A549 (cell line): ENCODE measurements at regions not wholly inside any gene's neighbourhood (a gene's known extent, or its start where the extent isn't known, plus 50 kb on each side); places are given as distances from the start of the nearest gene placed in this dataset.

Experiments used
- ATAC-seq, 2 experiments: fragments of 200-7000 bp in 1 of 2; fragments of >200 bp in 1 of 2; cut with Nextera tagmentation in 1 of 2; cut with Tn5 transposase in 1 of 2; 3 replicates each; pipeline versions ENCODE4 v1.8.0 to v1.9.1; 2018 to 2020; ENCODE audit warnings: mild to moderate bottlenecking in 1 of 2, moderate library complexity in 1 of 2
- CTCF ChIA-PET: fragments of 300-600 bp; sonication (Branson Sonifier 250); formaldehyde crosslinking; extraction: SDS; loops from one replicate; lab custom pipeline; 2021; ENCODE audit warnings: antibody characterized with exemption, inconsistent platforms; lab: Yijun Ruan, JAX
- POLR2A ChIA-PET: fragments of 350-600 bp; formaldehyde crosslinking; extraction: SDS; loops from one replicate; lab custom pipeline; 2021; ENCODE audit warnings: antibody characterized with exemption, inconsistent platforms; lab: Yijun Ruan, JAX
- DNase-seq, 2 experiments: peaks; one replicate each; pipeline versions ENCODE4 v3.0.0 to v3.0.0-alpha.2; 2011 to 2016; ENCODE audit warnings: low read depth in 1 of 2, low spot score in 1 of 2
- FAIRE-seq: peaks from 2 replicates; lab custom pipeline; 2011; peaks lifted over from hg19 to GRCh38; lab: Jason Lieb, UNC
- H3K27ac ChIP-seq, 2 experiments: fragments of >200 bp; sonication (Bioruptor Twin); formaldehyde crosslinking; 3 replicates each; pipeline ENCODE4 v1.5.1; 2016 to 2017
- H3K4me1 ChIP-seq: fragments of >200 bp; sonication (Bioruptor Twin); formaldehyde crosslinking; 3 replicates; pipeline ENCODE4 v1.6.1; 2016
- H3K4me2 ChIP-seq: fragments of >200 bp; sonication (Bioruptor Twin); formaldehyde crosslinking; 3 replicates; pipeline ENCODE4 v1.6.1; 2016
- H3K4me3 ChIP-seq: fragments of >200 bp; sonication (Bioruptor Twin); formaldehyde crosslinking; 3 replicates; pipeline ENCODE4 v1.5.1; 2016
- H3K9me3 ChIP-seq: fragments of >200 bp; sonication (Bioruptor Twin); formaldehyde crosslinking; 3 replicates; pipeline ENCODE4 v1.6.1; 2016
- BCL3 ChIP-seq: fragments of >200 bp; sonication (Bioruptor Twin); formaldehyde crosslinking; IDR thresholded peaks from 3 replicates; pipeline ENCODE4 v1.6.1; 2016
- BHLHE40 ChIP-seq: IDR thresholded peaks from 2 replicates; pipeline ENCODE4 v1.6.1; 2012; ENCODE audit warnings: low read depth, low read length, inconsistent platforms
- CBX2 ChIP-seq: fragments of 200-600 bp; sonication (generic); IDR thresholded peaks from 2 replicates; pipeline ENCODE4 v1.6.1; 2016; ENCODE audit warnings: low read depth, mild to moderate bottlenecking, borderline replicate concordance
- CEBPB ChIP-seq, 2 experiments: fragments of >200 bp in 1 of 2; sonication (Bioruptor Twin) in 1 of 2; formaldehyde crosslinking in 1 of 2; IDR thresholded peaks; 2 replicates each; pipeline ENCODE4 v1.6.1; 2012 to 2016
- CHD2 ChIP-seq: fragments of 150-350 bp; IDR thresholded peaks from 2 replicates; pipeline ENCODE4 v1.6.1; 2014; ENCODE audit warnings: low read length; ENCODE audit not compliant: partially characterized antibody
- CHD4 ChIP-seq: fragments of 200-600 bp; sonication (generic); IDR thresholded peaks from 2 replicates; pipeline ENCODE4 v1.6.1; 2016; ENCODE audit warnings: antibody characterized with exemption, mild to moderate bottlenecking, borderline replicate concordance
- ESRRA ChIP-seq: fragments of 150-350 bp; IDR thresholded peaks from 2 replicates; pipeline ENCODE4 v1.6.1; 2014; ENCODE audit warnings: mild to moderate bottlenecking, low read length, borderline replicate concordance
- GATA3 ChIP-seq: IDR thresholded peaks from 2 replicates; pipeline ENCODE4 v1.6.1; 2012; ENCODE audit warnings: borderline replicate concordance
- HDAC2 ChIP-seq: fragments of 200-600 bp; sonication (generic); IDR thresholded peaks from 2 replicates; pipeline ENCODE4 v1.6.1; 2016
- HEYL ChIP-seq: fragments of 250-450 bp; sonication (Bioruptor Pico); IDR thresholded peaks from 2 replicates; pipeline ENCODE4 v1.8.0; 2021; ENCODE audit warnings: mild to moderate bottlenecking, moderate library complexity
- HOXA7 ChIP-seq: fragments of 250-450 bp; sonication (Bioruptor Pico); IDR thresholded peaks from 2 replicates; pipeline ENCODE4 v1.5.0; 2020; ENCODE audit warnings: mild to moderate bottlenecking, moderate library complexity
- HOXB5 ChIP-seq: fragments of 250-450 bp; sonication (Bioruptor Pico); IDR thresholded peaks from 2 replicates; pipeline ENCODE4 v1.5.0; 2020; ENCODE audit warnings: mild to moderate bottlenecking, moderate library complexity
- KDM5A ChIP-seq: fragments of 200-600 bp; sonication (generic); IDR thresholded peaks from 2 replicates; pipeline ENCODE4 v1.6.1; 2016; ENCODE audit warnings: antibody characterized with exemption, mild to moderate bottlenecking
- MAFK ChIP-seq: fragments of 450-650 bp; IDR thresholded peaks from 2 replicates; pipeline ENCODE4 v1.6.1; 2014; ENCODE audit not compliant: partially characterized antibody
- MAX ChIP-seq: IDR thresholded peaks from 2 replicates; pipeline ENCODE4 v1.6.1; 2012
- MAZ ChIP-seq: fragments of 150-350 bp; IDR thresholded peaks from 2 replicates; pipeline ENCODE4 v1.6.1; 2014; ENCODE audit warnings: antibody characterized with exemption, low read depth, low read length, borderline replicate concordance
- MYC ChIP-seq: IDR thresholded peaks from 2 replicates; pipeline ENCODE4 v1.6.1; 2012; ENCODE audit warnings: mild to moderate bottlenecking, inconsistent platforms, low read length, improper control_type of control experiment, borderline replicate concordance
- NFE2L2 ChIP-seq: fragments of 150-350 bp; conservative IDR thresholded peaks from 2 replicates; pipeline ENCODE4 v1.6.1; 2014; ENCODE audit warnings: low read length
- NPAS2 ChIP-seq: fragments of 250-450 bp; sonication (Bioruptor Pico); IDR thresholded peaks from 2 replicates; pipeline ENCODE4 v1.8.0; 2022; ENCODE audit warnings: mild to moderate bottlenecking, moderate library complexity, borderline replicate concordance
- PHF8 ChIP-seq: fragments of 200-600 bp; sonication (generic); IDR thresholded peaks from 2 replicates; pipeline ENCODE4 v1.6.1; 2016; ENCODE audit warnings: low read depth, mild to moderate bottlenecking, antibody characterized with exemption, moderate library complexity, borderline replicate concordance
- RFX5 ChIP-seq: fragments of 450-650 bp; IDR thresholded peaks from 2 replicates; pipeline ENCODE4 v1.7.1; 2014; ENCODE audit warnings: antibody characterized with exemption, mild to moderate bottlenecking, moderate library complexity
- TFCP2L1 ChIP-seq: fragments of 250-450 bp; sonication (Bioruptor Pico); IDR thresholded peaks from 2 replicates; pipeline ENCODE4 v1.5.0; 2021; ENCODE audit warnings: mild to moderate bottlenecking
- TP53 ChIP-seq: fragments of 250-450 bp; sonication (Bioruptor Pico); IDR thresholded peaks from 2 replicates; pipeline ENCODE4 v1.5.0; 2021; ENCODE audit warnings: mild to moderate bottlenecking, moderate library complexity
- ZC3H11A ChIP-seq: fragments of 450-650 bp; IDR thresholded peaks from 2 replicates; pipeline ENCODE4 v1.6.1; 2014; ENCODE audit warnings: antibody characterized with exemption, mild to moderate bottlenecking
- ZFP36 ChIP-seq: fragments of 450-650 bp; IDR thresholded peaks from 2 replicates; pipeline ENCODE4 v1.6.1; 2014; ENCODE audit warnings: borderline replicate concordance; ENCODE audit not compliant: partially characterized antibody
- ZNF302 ChIP-seq: fragments of 250-450 bp; sonication (Bioruptor Pico); IDR thresholded peaks from 2 replicates; pipeline ENCODE4 v1.9.0; 2021; ENCODE audit warnings: inconsistent platforms, mild to moderate bottlenecking, moderate library complexity
- ZSCAN20 ChIP-seq: fragments of 250-450 bp; sonication (Bioruptor Pico); IDR thresholded peaks from 2 replicates; pipeline ENCODE4 v1.8.0; 2022; ENCODE audit warnings: mild to moderate bottlenecking, moderate library complexity
- WGBS: methylation state at CpG from one replicate; pipeline ENCODE4 v1.1.6; 2017; ENCODE audit errors: missing lambda C conversion rate; 5-methylcytosine and 5-hydroxymethylcytosine counted together
- TF ChIP-seq, protein P1 (sequence below): fragments of 150-350 bp; IDR thresholded peaks from 2 replicates; pipeline ENCODE4 v1.6.1; 2014; ENCODE audit warnings: low read depth, mild to moderate bottlenecking, low read length
- TF ChIP-seq, protein P2 (sequence below): fragments of >200 bp; sonication (Bioruptor Twin); formaldehyde crosslinking; IDR thresholded peaks from 2 replicates; pipeline ENCODE4 v1.6.1; 2016

GRCh38 chr3:28986922-28987321, 293.9 kb upstream of the RBMS3 start:
- Histone ChIP-seq H3K27ac (no peak overlapping the region), H3K4me2 (no peak overlapping the region), H3K9me3 (no peaks in the 10 kb centered on the region), H3K4me3 (no peak overlapping the region), H3K4me1 (no peaks in the 10 kb centered on the region)
- ATAC-seq, result no peak
- TF ChIP-seq BHLHE40, result no peak
- no peak for TF ChIP-seq CHD2
- no peak for TF ChIP-seq HDAC2
- TF ChIP-seq HEYL (CRISPR knock-in tag), result no peak
- no peak for TF ChIP-seq NPAS2 (CRISPR knock-in tag)
- no peak for TF ChIP-seq MAX
- no peak for TF ChIP-seq PHF8
- no peak for TF ChIP-seq HOXA7
- no peak for TF ChIP-seq NFE2L2
- POLR2A ChIA-PET, result no interaction called here
- no peak for FAIRE-seq
- DNase-seq, result no peak
- CTCF ChIA-PET, result no interaction called here

GRCh38 chr3:28989646-28990089, 291.2 kb upstream of the RBMS3 start:
- DNase-seq, result no peak
- CTCF ChIA-PET, result interaction anchor here (1.4 kb wide), 1 partner anchor 9 kb away, joined by 3 read pairs; no protein-coding TSS in a partner anchor

GRCh38 chr3:28994161-28994905, 286.5 kb upstream of the RBMS3 start:
- H3K4me1 ChIP-seq, result no peaks in the 10 kb centered on the region
- no peak for DNase-seq
- no peak overlapping the region for H3K4me3 ChIP-seq
- H3K27ac ChIP-seq, result no peak overlapping the region
- no peak overlapping the region for H3K4me2 ChIP-seq
- ChIA-PET POLR2A (no interaction called here), CTCF (no interaction called here)
- FAIRE-seq, result no peak
- WGBS, result 41% methylated on average over 6 of the region's 6 CpGs
- no peaks in the 10 kb centered on the region; the same call in 2 of the 3 replicates for H3K9me3 ChIP-seq
- TF ChIP-seq TP53 (CRISPR knock-in tag) (no peak), ZNF302 (no peak), NPAS2 (CRISPR knock-in tag) (no peak), ZFP36 (no peak), BCL3 (no peak), TFCP2L1 (CRISPR knock-in tag) (no peak)
- TF ChIP-seq, protein P1, sequence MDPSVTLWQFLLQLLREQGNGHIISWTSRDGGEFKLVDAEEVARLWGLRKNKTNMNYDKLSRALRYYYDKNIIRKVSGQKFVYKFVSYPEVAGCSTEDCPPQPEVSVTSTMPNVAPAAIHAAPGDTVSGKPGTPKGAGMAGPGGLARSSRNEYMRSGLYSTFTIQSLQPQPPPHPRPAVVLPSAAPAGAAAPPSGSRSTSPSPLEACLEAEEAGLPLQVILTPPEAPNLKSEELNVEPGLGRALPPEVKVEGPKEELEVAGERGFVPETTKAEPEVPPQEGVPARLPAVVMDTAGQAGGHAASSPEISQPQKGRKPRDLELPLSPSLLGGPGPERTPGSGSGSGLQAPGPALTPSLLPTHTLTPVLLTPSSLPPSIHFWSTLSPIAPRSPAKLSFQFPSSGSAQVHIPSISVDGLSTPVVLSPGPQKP, result no peak
- TF ChIP-seq, all 56 proteins: peak for 0
- no peak for ATAC-seq

More at GRCh38 chr3:28989646-28990089, 291.2 kb upstream of the RBMS3 start:
- POLR2A ChIA-PET, result no interaction called here
- Histone ChIP-seq H3K4me2 (no peak overlapping the region), H3K4me1 (no peaks in the 10 kb centered on the region), H3K9me3 (no peaks in the 10 kb centered on the region), H3K27ac (no peak overlapping the region), H3K4me3 (no peak overlapping the region)
- FAIRE-seq (no peak), ATAC-seq (no peak)
- TF ChIP-seq ZSCAN20 (CRISPR knock-in tag) (no peak), ESRRA (no peak), CBX2 (no peak), RFX5 (no peak), MAFK (no peak), MAZ (no peak), CEBPB (IDR thresholded peaks at IDR 0.05) (no peak), KDM5A (no peak), CHD4 (no peak), GATA3 (no peak), MYC (no peak), BCL3 (no peak), ZC3H11A (no peak), NFE2L2 (no peak), HOXB5 (CRISPR knock-in tag) (no peak)
- TF ChIP-seq, protein P2, sequence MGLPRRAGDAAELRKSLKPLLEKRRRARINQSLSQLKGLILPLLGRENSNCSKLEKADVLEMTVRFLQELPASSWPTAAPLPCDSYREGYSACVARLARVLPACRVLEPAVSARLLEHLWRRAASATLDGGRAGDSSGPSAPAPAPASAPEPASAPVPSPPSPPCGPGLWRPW, result no peak
- WGBS, result 64% methylated on average over 2 of the region's 2 CpGs
